Fibroblast of skin of left quadriceps (primary cell): ENCODE measurements at regions not wholly inside any gene's neighbourhood (a gene's known extent, or its start where the extent isn't known, plus 50 kb on each side); places are given as distances from the start of the nearest gene placed in this dataset.

Source experiments
- DNase-seq, 2 experiments: peaks; one replicate each; pipeline ENCODE4 v3.0.0-alpha.2; 2013; ENCODE audit warnings: low read depth in 2 of 2

- no peak for DNase-seq
Measured at GRCh38 chr4:140316799-140317198, 56.6 kb upstream of the SCOC start.

GRCh38 chr4:140315970-140316369, 57.5 kb upstream of the SCOC start:
- DNase-seq = no peak

GRCh38 chr4:140315438-140315837, 58.0 kb upstream of the SCOC start:
- no peak for DNase-seq

- DNase-seq = no peak
Measured at GRCh38 chr4:140315019-140315418, 58.4 kb upstream of the SCOC start.

- no peak for DNase-seq
Measured at GRCh38 chr4:140312100-140312499, 61.3 kb upstream of the SCOC start.

GRCh38 chr4:140311257-140311835, 62.1 kb upstream of the SCOC start:
- no peak for DNase-seq

GRCh38 chr4:140309124-140309870, 64.1 kb upstream of the SCOC start:
- DNase-seq = peak; percentile 29 to 39

GRCh38 chr4:140308366-140309123, 64.9 kb upstream of the SCOC start:
- peak; percentile 45 to 46 for DNase-seq

- DNase-seq = no peak
Measured at GRCh38 chr4:140305053-140305452, 68.4 kb upstream of the SCOC start.

- no peak for DNase-seq
Measured at GRCh38 chr4:140304346-140304745, 69.1 kb upstream of the SCOC start.

GRCh38 chr4:140302151-140302859, 71.1 kb upstream of the SCOC start:
- no peak for DNase-seq

- no peak for DNase-seq
Measured at GRCh38 chr4:140300271-140300970, 73.0 kb upstream of the SCOC start.

GRCh38 chr4:140298001-140298400, 75.4 kb upstream of the SCOC start:
- DNase-seq = no peak

GRCh38 chr4:140297221-140297570, 76.2 kb upstream of the SCOC start:
- no peak for DNase-seq

GRCh38 chr4:140296335-140297220, 76.9 kb upstream of the SCOC start:
- DNase-seq = peak; percentile 82

GRCh38 chr4:140293979-140294378, 79.5 kb upstream of the SCOC start:
- DNase-seq = no peak

GRCh38 chr4:140291259-140291658, 82.2 kb upstream of the SCOC start:
- no peak for DNase-seq

- no peak for DNase-seq
Measured at GRCh38 chr4:140289486-140289885, 84.0 kb upstream of the SCOC start.

GRCh38 chr4:140286456-140286855, 87.0 kb upstream of the SCOC start:
- no peak for DNase-seq

- DNase-seq = no peak
Measured at GRCh38 chr4:140284456-140284855, 89.0 kb upstream of the SCOC start.
